ENCODE measurements at regions not wholly inside any gene's neighbourhood (a gene's known extent, or its start where the extent isn't known, plus 50 kb on each side); places are given as distances from the start of the nearest gene placed in this dataset.

- no peaks in the 10 kb centered on the region for H3K9me3 ChIP-seq (replicated peaks; ENCODE audit: control insufficient read depth, insufficient read depth, low read length)
- intact Hi-C loops (cut with micrococcal nuclease): loop anchor here (1.0 to 10.0 kb wide), 6 partner anchors 195 to 545 kb away; no protein-coding TSS in a partner anchor
- DNase-seq (ENCODE audit: low read depth, low spot score): no peak
- no TSS peak for BruUV-seq (replicated peaks)
- peak overlapping the region; percentile 98 for H3K9ac ChIP-seq (replicated peaks; ENCODE audit: extremely low read depth, insufficient read depth, low read length)
- dilution Hi-C loops (cut with MboI; ENCODE audit: extremely low pct_ligation_motif_present, low sequenced_read_pairs): no loop called here
- H3K79me2 ChIP-seq (ENCODE audit: control insufficient read depth, insufficient read depth, low read length): peaks cover 33% of the 10 kb centered on the region
- POLR2A ChIA-PET: interaction anchor here (0.6 kb wide), 1 partner anchor 139 kb away, joined by 5 read pairs; no protein-coding TSS in a partner anchor
- CTCF ChIA-PET: interaction anchor here (0.6 to 2.5 kb wide), 7 partner anchors 10 to 317 kb away, joined by 3 to 13 read pairs (median 4); no protein-coding TSS in a partner anchor
- no peaks in the 10 kb centered on the region for H3K36me3 ChIP-seq (ENCODE audit: control insufficient read depth in 2 of 2, extremely low read depth in 1 of 2, insufficient read depth in 2 of 2, low read length in 2 of 2)
- H2AFZ ChIP-seq (ENCODE audit: low read depth, low read length): peak overlapping the region; percentile 55
- peak overlapping the region; percentile 61 to 79 (median 63) for H3K4me3 ChIP-seq (replicated peaks in 1 of 3; ENCODE audit: insufficient read depth in 1 of 3, low read depth in 1 of 3, low read length in 3 of 3)
- FAIRE-seq: no peak
- H3K27me3 ChIP-seq (ENCODE audit: control insufficient read depth in 2 of 2, insufficient read depth in 2 of 2, low read length in 2 of 2): no peaks in the 10 kb centered on the region
- H4K20me1 ChIP-seq (replicated peaks; ENCODE audit: control insufficient read depth, extremely low read depth, insufficient read depth, low read length): peaks cover 3% of the 10 kb centered on the region
- no peak for TF ChIP-seq FOS (IDR thresholded peaks at IDR 0.05; ENCODE audit: borderline replicate concordance, insufficient read depth, low read length)
- no peak for TF ChIP-seq POLR2A (IDR thresholded peaks at IDR 0.05; ENCODE audit: low read depth, low read length)
- TF ChIP-seq GATA2 (IDR thresholded peaks at IDR 0.05; ENCODE audit: insufficient read depth, insufficient read length, low read depth, low read length): no peak
- no peak for TF ChIP-seq CTCF (IDR thresholded peaks at IDR 0.05; ENCODE audit: extremely low read depth in 1 of 2, insufficient read depth in 1 of 2, low read depth in 1 of 2, low read length in 2 of 2)
- TF ChIP-seq EZH2 (IDR thresholded peaks at IDR 0.05; ENCODE audit: borderline replicate concordance, low read depth, low read length, severe bottlenecking): no peak
- no peak for TF ChIP-seq POLR2AphosphoS5 (IDR thresholded peaks at IDR 0.05; ENCODE audit: insufficient read depth, low read depth, low read length)
- no peak for TF ChIP-seq MYC (IDR thresholded peaks at IDR 0.05; ENCODE audit: low read depth, low read length)
- TF ChIP-seq MAX (IDR thresholded peaks at IDR 0.05; ENCODE audit: insufficient read depth, insufficient read length): no peak
- peaks cover 38% of the 10 kb centered on the region for H3K4me1 ChIP-seq (ENCODE audit: control insufficient read depth, extremely low read depth, insufficient read depth, low read length)
- peak overlapping the region; percentile 98 for H3K27ac ChIP-seq (ENCODE audit: insufficient read depth, low read depth, low read length)
- H3K4me2 ChIP-seq (ENCODE audit: insufficient read depth, low read length): peak overlapping the region; percentile 83
- H3K9me1 ChIP-seq (replicated peaks; ENCODE audit: control insufficient read depth, extremely low read depth, insufficient read depth, low read length): no peaks in the 10 kb centered on the region
Measured at GRCh38 chr7:131106681-131107336, 220.9 kb upstream of the MKLN1 start.
